ENCODE measurements at regions not wholly inside any gene's neighbourhood (a gene's known extent, or its start where the extent isn't known, plus 50 kb on each side); places are given as distances from the start of the nearest gene placed in this dataset.

DNA sequence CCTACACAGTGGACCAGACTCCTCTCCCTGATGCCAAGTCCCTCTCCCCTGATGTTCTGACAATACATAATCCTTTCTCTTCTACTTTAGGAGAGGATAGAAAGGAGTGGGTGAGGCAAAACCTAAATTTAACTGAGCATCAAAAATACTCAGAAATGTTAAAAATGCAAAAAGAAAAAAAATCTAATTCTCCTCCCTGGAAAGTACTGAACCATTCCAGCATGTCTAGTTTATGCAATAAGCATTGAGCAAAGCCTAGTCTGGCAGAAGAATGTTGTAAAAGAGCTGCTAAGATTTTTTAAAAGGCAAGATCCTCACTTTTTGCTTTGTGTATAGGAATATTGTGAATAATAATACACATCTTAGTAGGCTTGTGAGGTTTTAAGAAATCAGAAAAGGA is 116.6 kb upstream of the STXBP5 start:
- TF ChIP-seq CTCF (conservative IDR thresholded peaks at IDR 0.05; ENCODE audit: low read depth, low read length) (no peak), EZH2 (IDR thresholded peaks at IDR 0.05; ENCODE audit: low read length, unreplicated experiment) (no peak), EZH2phosphoT487 (IDR thresholded peaks at IDR 0.05; ENCODE audit: borderline replicate concordance, low read length) (no peak)

Data from PC-3 (cell line).